GM23248 (cell line): ENCODE measurements at regions not wholly inside any gene's neighbourhood (a gene's known extent, or its start where the extent isn't known, plus 50 kb on each side); places are given as distances from the start of the nearest gene placed in this dataset.

Experiments
- DNase-seq: peaks from one replicate; pipeline ENCODE4 v3.0.0-alpha.2; 2015
- H2AFZ ChIP-seq: fragments of 200-600 bp; sonication (generic); 2 replicates; pipeline ENCODE4 v1.6.1; 2016; ENCODE audit warnings: antibody characterized with exemption
- H3F3A ChIP-seq: fragments of 200-600 bp; sonication (generic); 2 replicates; pipeline ENCODE4 v1.6.1; 2016; ENCODE audit warnings: mild to moderate bottlenecking, antibody characterized with exemption, mixed run types; ENCODE audit not compliant: insufficient read depth
- H3K27ac ChIP-seq: fragments of 200-600 bp; sonication (generic); 2 replicates; pipeline ENCODE4 v1.5.1; 2016; ENCODE audit warnings: mild to moderate bottlenecking
- H3K27me3 ChIP-seq: fragments of 200-600 bp; sonication (generic); replicated peaks from 2 replicates; pipeline ENCODE4 v1.6.1; 2016; ENCODE audit warnings: mild to moderate bottlenecking; ENCODE audit not compliant: insufficient read depth
- H3K36me3 ChIP-seq: fragments of 200-600 bp; sonication (generic); 2 replicates; pipeline ENCODE4 v1.6.1; 2016; ENCODE audit warnings: low read depth, mild to moderate bottlenecking
- H3K4me1 ChIP-seq: fragments of 200-600 bp; sonication (generic); 2 replicates; pipeline ENCODE4 v1.6.1; 2016; ENCODE audit warnings: mild to moderate bottlenecking; ENCODE audit not compliant: insufficient read depth
- H3K4me2 ChIP-seq: fragments of 200-600 bp; sonication (generic); one replicate; pipeline ENCODE4 v1.6.1; 2016; ENCODE audit warnings: mild to moderate bottlenecking; ENCODE audit not compliant: unreplicated experiment
- H3K4me3 ChIP-seq: fragments of 200-600 bp; sonication (generic); 2 replicates; pipeline ENCODE4 v1.5.1; 2016; ENCODE audit warnings: mild to moderate bottlenecking
- H3K79me2 ChIP-seq: fragments of 200-600 bp; sonication (generic); 2 replicates; pipeline ENCODE4 v1.6.1; 2016; ENCODE audit warnings: mild to moderate bottlenecking; ENCODE audit not compliant: insufficient read depth
- H3K9ac ChIP-seq: fragments of 200-600 bp; sonication (generic); 2 replicates; pipeline ENCODE4 v1.6.1; 2016; ENCODE audit warnings: mild to moderate bottlenecking
- H3K9me2 ChIP-seq: fragments of 200-600 bp; sonication (generic); 2 replicates; pipeline ENCODE4 v1.6.1; 2016; ENCODE audit warnings: mixed run types, mild to moderate bottlenecking, moderate library complexity; ENCODE audit not compliant: insufficient read depth
- H3K9me3 ChIP-seq: fragments of 200-600 bp; sonication (generic); one replicate; pipeline ENCODE4 v1.6.1; 2017; ENCODE audit warnings: low read depth
- H4K20me1 ChIP-seq: fragments of 200-600 bp; sonication (generic); 2 replicates; pipeline ENCODE4 v1.6.0; 2016; ENCODE audit not compliant: insufficient read depth
- EZH2 ChIP-seq: fragments of 200-600 bp; sonication (generic); IDR thresholded peaks from 2 replicates; pipeline ENCODE4 v1.6.1; 2018; ENCODE audit warnings: antibody characterized with exemption, mild to moderate bottlenecking; ENCODE audit not compliant: insufficient read depth, poor library complexity, severe bottlenecking
- EZH2phosphoT487 ChIP-seq: fragments of 200-600 bp; sonication (generic); IDR thresholded peaks from 2 replicates; pipeline ENCODE4 v1.6.1; 2018; ENCODE audit warnings: antibody characterized with exemption, moderate library complexity, mild to moderate bottlenecking, low read depth; ENCODE audit not compliant: insufficient read depth
- WGBS, 2 experiments: methylation state at CpG; one replicate each; pipeline ENCODE4 v1.1.6; 2015 to 2017; ENCODE audit warnings: low lambda C conversion rate in 2 of 2, low coverage in 1 of 2; ENCODE audit errors: missing lambda C conversion rate in 2 of 2; 5-methylcytosine and 5-hydroxymethylcytosine counted together
- in situ Hi-C: fragments of 300-500 bp; cut with MboI; formaldehyde crosslinking; loops from 2 replicates; pipeline ENCODE4 v1.15.0; 2020

DNA sequence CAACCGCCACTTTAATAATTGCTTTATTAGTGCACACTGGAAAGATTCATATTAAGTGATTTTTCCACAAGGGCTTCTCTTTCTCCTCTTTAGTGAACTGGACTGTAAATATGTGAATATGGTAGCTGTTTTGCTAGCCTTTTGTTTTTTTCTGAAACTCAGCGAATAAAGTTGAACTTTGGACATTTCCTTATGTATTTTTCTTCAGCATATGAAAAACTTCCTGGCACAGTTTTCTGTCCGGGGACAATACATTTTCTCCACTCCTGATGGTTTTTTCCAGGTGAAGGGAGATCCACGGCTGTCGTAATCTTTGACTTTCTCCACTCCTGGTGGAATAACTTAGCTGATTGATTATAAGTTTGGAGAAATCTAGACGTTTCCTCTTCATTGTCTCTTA lies 457.4 kb upstream of the FAT1 start:
- 67 to 69% methylated on average over 6 of the region's 6 CpGs for WGBS, 2 experiments
- no peaks in the 10 kb centered on the region for H3F3A ChIP-seq
- in situ Hi-C loops: no loop called here

GRCh38 chr4:187183346-187183745 lies 459.7 kb upstream of the FAT1 start:
- H3K9ac ChIP-seq: no peak overlapping the region
- no peaks in the 10 kb centered on the region for H3F3A ChIP-seq
- H3K36me3 ChIP-seq: no peaks in the 10 kb centered on the region
- H3K4me2 ChIP-seq: no peak overlapping the region
- no peak overlapping the region for H3K4me3 ChIP-seq
- H3K27ac ChIP-seq: no peak overlapping the region
- H3K27me3 ChIP-seq: peaks cover 5% of the 10 kb centered on the region; the same call in 1 of the 2 replicates
- H3K9me2 ChIP-seq: no peaks in the 10 kb centered on the region
- WGBS, 2 experiments: 57 to 61% methylated on average over 9 of the region's 9 CpGs
- TF ChIP-seq EZH2phosphoT487 (no peak), EZH2 (no peak)
- no peaks in the 10 kb centered on the region for H3K4me1 ChIP-seq
- H3K9me3 ChIP-seq: no peaks in the 10 kb centered on the region
- H3K79me2 ChIP-seq: no peaks in the 10 kb centered on the region
- no peak for DNase-seq
- in situ Hi-C loops: no loop called here
- H4K20me1 ChIP-seq: no peaks in the 10 kb centered on the region
- no peak overlapping the region for H2AFZ ChIP-seq

More for the DNA sequence above, 457.4 kb upstream of the FAT1 start:
- Histone ChIP-seq H3K4me2 (no peak overlapping the region), H3K27me3 (peaks cover 5% of the 10 kb centered on the region; the same call in 1 of the 2 replicates), H3K27ac (no peak overlapping the region), H3K79me2 (no peaks in the 10 kb centered on the region), H3K9ac (no peak overlapping the region), H3K9me2 (no peaks in the 10 kb centered on the region), H4K20me1 (no peaks in the 10 kb centered on the region), H3K4me1 (no peaks in the 10 kb centered on the region), H3K9me3 (no peaks in the 10 kb centered on the region), H3K36me3 (no peaks in the 10 kb centered on the region), H3K4me3 (no peak overlapping the region), H2AFZ (no peak overlapping the region)
- no peak for DNase-seq
- TF ChIP-seq EZH2phosphoT487 (no peak), EZH2 (no peak)

GRCh38 chr4:187183826-187184225 lies 460.2 kb upstream of the FAT1 start:
- in situ Hi-C loops: no loop called here
- H3K4me2 ChIP-seq: no peak overlapping the region

GRCh38 chr4:187184508-187184907 lies 460.9 kb upstream of the FAT1 start:
- Histone ChIP-seq H3K9me2 (no peaks in the 10 kb centered on the region), H3F3A (no peaks in the 10 kb centered on the region), H3K27me3 (no peaks in the 10 kb centered on the region), H3K9ac (no peak overlapping the region), H3K36me3 (no peaks in the 10 kb centered on the region), H3K9me3 (no peaks in the 10 kb centered on the region), H3K27ac (no peak overlapping the region), H4K20me1 (no peaks in the 10 kb centered on the region), H3K79me2 (no peaks in the 10 kb centered on the region), H3K4me2 (no peak overlapping the region), H3K4me3 (no peak overlapping the region), H2AFZ (no peak overlapping the region), H3K4me1 (no peaks in the 10 kb centered on the region)
- DNase-seq: no peak
- 60 to 62% methylated on average over 6 of the region's 6 CpGs for WGBS, 2 experiments
- in situ Hi-C loops: no loop called here
- TF ChIP-seq EZH2phosphoT487: no peak

More at GRCh38 chr4:187183826-187184225, 460.2 kb upstream of the FAT1 start:
- no peak for TF ChIP-seq EZH2
- Histone ChIP-seq H4K20me1 (no peaks in the 10 kb centered on the region), H3K9me2 (no peaks in the 10 kb centered on the region), H3K79me2 (no peaks in the 10 kb centered on the region), H3K27ac (no peak overlapping the region), H3F3A (no peaks in the 10 kb centered on the region), H2AFZ (no peak overlapping the region), H3K4me1 (no peaks in the 10 kb centered on the region), H3K27me3 (peaks cover 5% of the 10 kb centered on the region; the same call in 1 of the 2 replicates), H3K9me3 (no peaks in the 10 kb centered on the region), H3K9ac (no peak overlapping the region), H3K36me3 (no peaks in the 10 kb centered on the region), H3K4me3 (no peak overlapping the region)
- 39 to 40% methylated on average over 2 of the region's 2 CpGs for WGBS, 2 experiments
- DNase-seq: no peak

- H4K20me1 ChIP-seq: no peaks in the 10 kb centered on the region
- no peak for TF ChIP-seq EZH2
- no peak for TF ChIP-seq EZH2phosphoT487
- H3F3A ChIP-seq: no peaks in the 10 kb centered on the region
- no peak overlapping the region for H3K27ac ChIP-seq
- in situ Hi-C loops: no loop called here
- DNase-seq: no peak
- H3K4me3 ChIP-seq: no peak overlapping the region
- no peak overlapping the region for H3K9ac ChIP-seq
- 38 to 40% methylated on average over 7 of the region's 7 CpGs for WGBS, 2 experiments
- no peaks in the 10 kb centered on the region for H3K79me2 ChIP-seq
- no peak overlapping the region for H3K4me2 ChIP-seq
- H3K27me3 ChIP-seq: no peaks in the 10 kb centered on the region
- no peak overlapping the region for H2AFZ ChIP-seq
- no peaks in the 10 kb centered on the region for H3K9me2 ChIP-seq
- H3K9me3 ChIP-seq: no peaks in the 10 kb centered on the region
- H3K4me1 ChIP-seq: no peaks in the 10 kb centered on the region
- no peaks in the 10 kb centered on the region for H3K36me3 ChIP-seq
Observed at GRCh38 chr4:187188118-187188517, 464.5 kb upstream of the FAT1 start.
